SIG-M5 treated with dmso at 0.1 percent for 504 hours (cell line): ENCODE measurements at regions not wholly inside any gene's neighbourhood (a gene's known extent, or its start where the extent isn't known, plus 50 kb on each side); places are given as distances from the start of the nearest gene placed in this dataset.

Experiments used
- DNase-seq: peaks from one replicate; lab custom pipeline; 2025; ENCODE audit not compliant: unreplicated experiment; lab: John Stamatoyannopoulos, UW

- DNase-seq = no peak
These were observed 935.0 kb upstream of the INTU start for GRCh38 chr4:126697748-126698147.

DNA sequence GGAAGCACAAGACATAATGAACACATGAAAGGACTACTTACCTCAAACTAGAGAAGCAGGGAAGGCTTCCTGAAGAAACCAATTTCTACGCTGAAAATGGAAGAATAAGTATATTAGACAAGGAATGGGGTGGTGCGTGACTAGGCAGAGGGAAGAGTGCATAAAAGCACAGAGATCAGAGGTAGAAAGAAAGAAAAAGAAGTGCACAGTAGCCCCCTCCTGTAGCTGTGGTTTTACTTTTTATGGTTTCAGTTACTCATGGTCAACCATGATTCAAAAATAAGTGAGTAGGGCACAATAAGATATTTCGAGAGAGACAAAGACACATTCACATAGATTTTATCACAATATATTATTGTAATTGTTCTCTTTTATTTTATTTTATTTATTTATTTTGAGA is 934.5 kb upstream of the INTU start:
- DNase-seq = no peak

- DNase-seq = no peak
These were observed 931.0 kb upstream of the INTU start for GRCh38 chr4:126701756-126702155.

GRCh38 chr4:126702747-126703146 is 930.0 kb upstream of the INTU start:
- no peak for DNase-seq

DNA sequence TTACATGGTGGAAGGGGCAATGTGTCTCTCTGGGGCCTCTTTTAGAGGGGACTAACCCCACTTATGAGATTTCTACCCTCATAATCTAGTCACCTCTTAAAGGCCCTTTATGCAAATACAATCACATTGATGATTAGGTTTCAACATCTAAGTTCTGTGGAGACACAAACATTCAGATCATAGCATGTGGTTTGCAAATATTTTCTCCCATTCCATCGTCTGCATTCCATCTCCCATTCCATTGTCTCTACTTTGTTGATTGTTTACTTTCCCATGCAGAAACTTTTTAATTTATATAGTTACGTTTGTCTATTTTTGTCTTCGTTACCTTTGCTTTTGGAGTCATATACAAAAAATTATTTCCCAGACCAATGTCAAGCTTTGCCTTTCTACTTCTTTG is 927.5 kb upstream of the INTU start:
- no peak for DNase-seq

- no peak for DNase-seq
These were observed 924.0 kb upstream of the INTU start for GRCh38 chr4:126708716-126709115.

- DNase-seq = no peak
These were observed 921.8 kb upstream of the INTU start for GRCh38 chr4:126710935-126711334.

GRCh38 chr4:126715067-126715466 is 917.7 kb upstream of the INTU start:
- no peak for DNase-seq

DNA sequence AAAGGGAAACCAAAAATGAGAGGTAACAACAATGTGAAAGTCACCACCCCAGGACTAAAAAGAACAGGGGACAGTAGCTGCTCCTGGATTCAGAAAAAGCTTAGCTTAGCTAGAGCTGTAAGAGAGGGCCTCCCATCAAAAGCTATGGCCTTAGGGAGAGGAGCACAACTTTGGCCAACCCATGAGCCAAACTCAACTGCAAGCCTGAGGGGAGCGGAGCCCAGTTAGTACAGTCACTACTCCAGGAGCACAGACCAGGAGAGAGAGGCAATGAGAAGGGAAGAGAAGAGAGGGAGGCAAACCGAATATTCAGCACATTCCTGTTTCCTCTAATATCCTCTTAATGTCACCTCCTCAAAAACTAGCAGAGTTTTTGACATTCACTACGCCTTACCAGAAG is 917.1 kb upstream of the INTU start:
- no peak for DNase-seq

GRCh38 chr4:126718136-126718535 is 914.6 kb upstream of the INTU start:
- no peak for DNase-seq

DNA sequence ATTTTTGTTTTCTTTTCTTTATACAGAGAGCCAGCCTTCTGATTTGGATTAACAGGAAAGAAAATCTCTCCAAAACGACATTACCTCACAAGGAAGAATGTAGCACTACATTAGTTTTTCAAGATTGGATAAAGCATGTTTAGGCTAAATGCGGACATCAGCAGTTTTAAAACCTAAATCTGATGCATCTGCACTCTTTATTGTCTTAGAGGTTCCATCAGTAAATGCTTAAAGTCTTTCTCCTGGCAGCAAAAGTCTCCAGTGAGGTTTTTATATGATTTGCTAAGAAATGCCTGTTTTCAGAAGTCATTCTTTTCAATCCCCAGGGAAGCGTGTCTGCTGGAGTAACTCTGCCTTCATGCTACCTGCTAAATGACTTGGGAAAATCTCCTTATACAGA is 912.9 kb upstream of the INTU start:
- no peak for DNase-seq

DNA sequence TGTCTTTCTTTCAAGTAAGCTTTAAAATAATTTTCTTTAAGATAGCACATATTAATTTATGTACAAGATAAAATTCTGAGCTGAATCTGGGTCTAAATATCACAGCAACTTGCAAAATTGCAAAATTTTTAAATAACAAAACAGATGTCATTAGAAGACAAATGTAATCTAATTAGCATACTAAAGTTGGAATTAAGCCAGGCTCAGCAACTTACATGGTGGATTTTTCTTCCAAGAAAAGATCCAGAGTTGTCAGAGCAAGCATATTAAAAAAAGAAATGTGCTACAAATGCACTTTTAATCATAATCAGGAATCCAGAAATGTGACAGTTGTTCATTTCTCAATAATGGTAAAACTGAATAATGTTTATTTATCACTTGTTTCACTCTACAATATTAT is 906.9 kb upstream of the INTU start:
- DNase-seq = no peak

DNA sequence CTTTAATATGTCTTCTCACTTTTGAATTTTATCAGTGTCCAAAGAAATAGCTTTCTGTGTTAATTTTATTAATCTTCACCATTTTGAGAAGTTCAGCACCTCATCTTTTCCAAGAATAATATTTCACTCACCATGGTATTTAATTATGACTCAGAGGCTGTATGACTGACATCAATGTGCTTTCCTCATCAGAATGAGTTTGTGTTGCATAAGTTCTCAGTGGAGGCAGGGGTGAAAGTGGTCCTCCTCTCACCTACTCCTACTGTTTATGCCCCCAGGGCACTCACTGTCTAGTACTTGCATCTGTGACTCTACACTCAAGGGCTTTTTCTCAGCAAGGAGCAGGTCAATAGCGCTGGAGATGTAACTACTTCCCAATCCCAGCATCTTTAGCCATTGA is 905.3 kb upstream of the INTU start:
- DNase-seq = no peak

- DNase-seq = no peak
These were observed 901.7 kb upstream of the INTU start for GRCh38 chr4:126731062-126731461.

- DNase-seq = no peak
These were observed 899.5 kb upstream of the INTU start for GRCh38 chr4:126733301-126733700.

DNA sequence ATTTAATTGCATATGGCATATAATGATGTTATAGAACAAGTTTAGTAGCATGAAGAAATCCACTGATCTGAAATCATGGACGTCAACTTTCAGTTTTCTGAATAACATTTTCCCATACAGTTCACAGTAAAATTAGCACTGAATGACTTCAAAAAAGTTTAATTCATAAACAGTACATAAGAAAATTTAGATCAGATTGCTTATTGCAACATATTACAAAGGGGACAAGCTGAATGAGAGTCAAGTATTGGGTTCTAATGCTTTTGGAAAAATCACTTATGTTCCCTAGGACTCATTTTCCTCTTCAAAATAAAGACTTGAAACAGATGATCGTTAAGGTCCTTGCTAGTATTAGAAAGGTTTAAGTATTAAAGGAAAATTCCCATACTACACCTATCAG is 898.3 kb upstream of the INTU start:
- no peak for DNase-seq

GRCh38 chr4:126735294-126736132 is 897.2 kb upstream of the INTU start:
- DNase-seq = no peak

DNA sequence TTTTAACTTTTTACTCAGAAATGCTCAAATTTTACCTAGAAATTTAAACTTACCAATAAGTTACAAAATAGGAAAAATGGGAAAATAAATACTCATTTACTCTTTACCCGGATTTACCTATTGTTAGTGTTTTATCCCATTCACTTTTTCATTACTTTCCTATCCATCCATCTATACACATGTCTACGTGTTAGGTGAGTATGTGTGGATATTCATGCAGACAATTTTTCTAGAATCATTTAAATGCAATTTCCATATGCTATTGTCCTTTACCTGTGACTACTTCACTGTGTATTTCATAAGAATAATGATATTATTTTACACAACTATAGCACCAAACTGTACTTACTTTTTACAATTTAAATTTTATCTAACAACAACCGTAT is 896.6 kb upstream of the INTU start:
- DNase-seq = no peak

- DNase-seq = no peak
These were observed 894.7 kb upstream of the INTU start for GRCh38 chr4:126737899-126738526.

GRCh38 chr4:126738527-126738923 is 894.2 kb upstream of the INTU start:
- no peak for DNase-seq

- DNase-seq = no peak
These were observed 893.8 kb upstream of the INTU start for GRCh38 chr4:126738926-126739325.

- DNase-seq = no peak
These were observed 892.1 kb upstream of the INTU start for GRCh38 chr4:126740687-126741086.

DNA sequence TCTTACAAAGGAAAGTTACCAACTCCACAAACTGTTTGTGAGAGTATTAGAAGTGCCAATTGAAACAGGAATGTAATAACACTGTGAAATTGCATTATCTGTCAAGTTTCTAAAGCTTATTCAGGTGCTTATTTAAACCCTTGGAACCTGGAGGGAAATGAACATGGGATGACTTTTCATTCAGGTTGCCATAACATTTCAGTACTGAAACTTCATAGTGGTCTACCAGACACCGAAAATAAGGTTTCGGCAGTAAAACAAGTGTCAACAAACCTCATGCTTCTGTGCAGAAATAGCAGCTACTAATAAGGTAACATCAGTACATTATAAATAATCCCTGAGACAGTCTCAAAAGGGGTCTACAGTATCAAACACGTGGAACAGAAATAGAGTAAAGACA is 890.7 kb upstream of the INTU start:
- no peak for DNase-seq
